Prostate gland (tissue), 2 donors: ENCODE measurements at regions not wholly inside any gene's neighbourhood (a gene's known extent, or its start where the extent isn't known, plus 50 kb on each side); places are given as distances from the start of the nearest gene placed in this dataset.

Experiments
- DNase-seq: peaks from one replicate; pipeline ENCODE4 v3.0.0-alpha.2; 2019; ENCODE audit warnings: low spot score
- H3K27ac ChIP-seq, 2 donors: fragments of 200-600 bp; sonication (generic); 2 replicates each; pipeline ENCODE4 v1.5.1; 2017 to 2019
- H3K27me3 ChIP-seq: fragments of 200-600 bp; sonication (generic); replicated peaks from 2 replicates; pipeline ENCODE4 v1.5.1; 2019; ENCODE audit not compliant: insufficient read depth
- H3K36me3 ChIP-seq, 2 donors: fragments of 200-600 bp; sonication (generic); 1 replicate in 1 of 2; 2 replicates in 1 of 2; pipeline versions ENCODE4 v1.5.1 to v1.8.1; 2017 to 2019
- H3K4me1 ChIP-seq: fragments of 200-600 bp; sonication (generic); replicated peaks from 2 replicates; pipeline ENCODE4 v1.5.1; 2019
- H3K4me3 ChIP-seq, 2 donors: fragments of 200-600 bp; sonication (generic); 2 replicates each; pipeline ENCODE4 v1.5.1; 2017 to 2019
- H3K9me3 ChIP-seq: fragments of 200-600 bp; sonication (generic); 2 replicates; pipeline ENCODE4 v1.5.1; 2017
- CTCF ChIP-seq, 4 experiments: fragments of 200-600 bp in 2 of 4; fragments of 450-650 bp in 2 of 4; sonication (generic) in 2 of 4; IDR thresholded peaks; 1 replicate in 3 of 4; 2 replicates in 1 of 4; pipeline ENCODE4 v1.5.1; 2016 to 2019; ENCODE audit warnings: antibody characterized with exemption in 4 of 4, mild to moderate bottlenecking in 2 of 4, moderate library complexity in 2 of 4
- POLR2A ChIP-seq: fragments of 450-650 bp; IDR thresholded peaks from one replicate; pipeline ENCODE4 v1.6.1; 2016; ENCODE audit warnings: antibody characterized with exemption, mild to moderate bottlenecking
- POLR2AphosphoS5 ChIP-seq: sonication (generic); formaldehyde crosslinking; IDR thresholded peaks from one replicate; pipeline ENCODE4 v1.6.1; 2017; ENCODE audit warnings: antibody characterized with exemption
- WGBS: methylation state at CpG from one replicate; pipeline ENCODE4 v1.1.5; 2018; 5-methylcytosine and 5-hydroxymethylcytosine counted together
- intact Hi-C: fragments of 100-400 bp; cut with DNase I; formaldehyde crosslinking; loops from one replicate; pipeline ENCODE4 v1.14.2; 2022

DNA sequence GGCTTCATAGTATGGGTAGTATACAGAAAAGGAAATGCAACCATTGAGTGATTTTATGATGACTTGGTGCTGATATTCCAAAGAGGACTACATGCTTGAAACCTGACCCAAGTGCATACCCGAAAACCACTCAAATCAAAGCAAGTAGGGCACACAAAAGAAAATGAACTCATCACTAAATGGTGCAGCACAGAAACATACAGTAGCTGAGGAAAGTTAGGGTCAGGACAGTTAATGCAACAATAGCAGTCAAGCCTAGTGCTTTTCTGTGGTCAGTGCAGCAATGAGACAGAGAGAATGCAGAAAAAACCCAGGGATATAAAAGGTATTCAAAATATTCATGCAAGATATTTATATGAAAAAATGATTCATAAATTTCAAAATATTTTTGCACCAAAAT is 711.1 kb downstream of the EPHA7 start:
- Histone ChIP-seq H3K9me3 (no peaks in the 10 kb centered on the region), H3K27ac (no peak overlapping the region), H3K4me3 (no peak overlapping the region), H3K27me3 (no peaks in the 10 kb centered on the region), H3K36me3 (no peaks in the 10 kb centered on the region), H3K4me1 (no peaks in the 10 kb centered on the region)
- WGBS: 71% methylated on average over 1 of the region's 1 CpG
- intact Hi-C loops: no loop called here
- TF ChIP-seq CTCF (IDR thresholded peaks at IDR 0.05): no peak
- TF ChIP-seq POLR2A: no peak
- TF ChIP-seq POLR2AphosphoS5: no peak
- DNase-seq: no peak

DNA sequence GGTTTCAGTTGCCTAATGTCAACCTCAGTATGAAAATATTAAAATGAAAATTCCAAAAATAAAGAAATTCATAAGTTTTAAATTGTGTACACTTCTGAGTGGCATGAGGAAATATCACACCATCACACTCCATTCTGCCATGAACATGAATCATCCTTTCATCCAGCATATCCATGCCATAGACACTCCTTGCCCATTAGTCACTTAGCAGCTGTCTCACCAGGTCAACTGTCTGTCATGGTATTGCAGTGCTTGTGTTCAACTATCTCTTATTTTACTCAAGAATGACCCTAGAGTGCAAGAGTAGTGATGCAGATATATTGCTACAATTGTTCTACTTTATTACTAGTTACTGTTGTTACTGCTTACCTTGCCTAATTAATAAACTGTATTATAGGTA is 712.4 kb downstream of the EPHA7 start:
- H3K4me1 ChIP-seq: no peaks in the 10 kb centered on the region
- intact Hi-C loops: no loop called here
- no peak overlapping the region for H3K4me3 ChIP-seq
- TF ChIP-seq POLR2AphosphoS5: no peak
- TF ChIP-seq POLR2A: no peak
- no peak for TF ChIP-seq CTCF (IDR thresholded peaks at IDR 0.05)
- no peaks in the 10 kb centered on the region for H3K9me3 ChIP-seq
- H3K27me3 ChIP-seq: no peaks in the 10 kb centered on the region
- H3K36me3 ChIP-seq: no peaks in the 10 kb centered on the region
- H3K27ac ChIP-seq: no peak overlapping the region
- no peak for DNase-seq

GRCh38 chr6:92701425-92702096 is 717.8 kb downstream of the EPHA7 start:
- Histone ChIP-seq H3K4me1 (no peaks in the 10 kb centered on the region), H3K9me3 (no peaks in the 10 kb centered on the region), H3K27ac (no peak overlapping the region), H3K36me3 (no peaks in the 10 kb centered on the region), H3K27me3 (no peaks in the 10 kb centered on the region), H3K4me3 (no peak overlapping the region)
- DNase-seq: no peak
- 96% methylated on average over 10 of the region's 10 CpGs for WGBS
- intact Hi-C loops: no loop called here
- no peak for TF ChIP-seq POLR2AphosphoS5
- no peak for TF ChIP-seq CTCF (IDR thresholded peaks at IDR 0.05)
- TF ChIP-seq POLR2A: no peak

- TF ChIP-seq CTCF (IDR thresholded peaks at IDR 0.05): no peak
- TF ChIP-seq POLR2AphosphoS5: no peak
- TF ChIP-seq POLR2A: no peak
- Histone ChIP-seq H3K9me3 (no peaks in the 10 kb centered on the region), H3K36me3 (no peaks in the 10 kb centered on the region), H3K4me3 (no peak overlapping the region), H3K27me3 (no peaks in the 10 kb centered on the region), H3K27ac (no peak overlapping the region), H3K4me1 (no peaks in the 10 kb centered on the region)
- WGBS: 88% methylated on average over 11 of the region's 11 CpGs
- intact Hi-C loops: no loop called here
- no peak for DNase-seq
These were observed 718.9 kb downstream of the EPHA7 start for GRCh38 chr6:92700411-92700810.

- TF ChIP-seq POLR2A: no peak
- TF ChIP-seq CTCF (IDR thresholded peaks at IDR 0.05): no peak
- TF ChIP-seq POLR2AphosphoS5: no peak
- intact Hi-C loops: no loop called here
- WGBS: 63% methylated on average over 2 of the region's 2 CpGs
- no peak for DNase-seq
- no peaks in the 10 kb centered on the region for H3K27me3 ChIP-seq
- no peaks in the 10 kb centered on the region for H3K9me3 ChIP-seq
- no peak overlapping the region for H3K27ac ChIP-seq
- no peaks in the 10 kb centered on the region for H3K4me1 ChIP-seq
- H3K36me3 ChIP-seq: no peaks in the 10 kb centered on the region
- no peak overlapping the region for H3K4me3 ChIP-seq
These were observed 728.3 kb downstream of the EPHA7 start for GRCh38 chr6:92690997-92691599.
